ENCODE measurements at regions not wholly inside any gene's neighbourhood (a gene's known extent, or its start where the extent isn't known, plus 50 kb on each side); places are given as distances from the start of the nearest gene placed in this dataset.

DNA sequence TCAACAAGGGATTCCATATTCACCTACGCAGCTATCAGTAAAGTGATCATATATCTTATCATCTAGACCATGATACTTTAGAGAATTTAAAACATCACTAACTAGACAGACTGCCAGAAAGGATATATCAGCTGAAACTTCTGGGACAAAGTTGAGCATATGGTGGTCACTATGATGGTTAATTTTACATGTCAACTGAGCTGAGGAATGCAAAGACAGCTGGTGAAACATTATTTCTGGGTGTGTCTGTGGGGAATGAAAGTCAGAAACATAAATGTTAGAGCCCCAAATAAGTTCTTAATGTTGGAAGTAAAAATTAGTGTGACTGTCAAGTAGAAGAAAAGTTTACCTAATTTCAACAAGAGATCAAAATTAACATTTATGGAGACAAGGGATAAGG, 440.0 kb upstream of the IRAK1BP1 start:
- no peak for DNase-seq
- TF ChIP-seq, protein P1, sequence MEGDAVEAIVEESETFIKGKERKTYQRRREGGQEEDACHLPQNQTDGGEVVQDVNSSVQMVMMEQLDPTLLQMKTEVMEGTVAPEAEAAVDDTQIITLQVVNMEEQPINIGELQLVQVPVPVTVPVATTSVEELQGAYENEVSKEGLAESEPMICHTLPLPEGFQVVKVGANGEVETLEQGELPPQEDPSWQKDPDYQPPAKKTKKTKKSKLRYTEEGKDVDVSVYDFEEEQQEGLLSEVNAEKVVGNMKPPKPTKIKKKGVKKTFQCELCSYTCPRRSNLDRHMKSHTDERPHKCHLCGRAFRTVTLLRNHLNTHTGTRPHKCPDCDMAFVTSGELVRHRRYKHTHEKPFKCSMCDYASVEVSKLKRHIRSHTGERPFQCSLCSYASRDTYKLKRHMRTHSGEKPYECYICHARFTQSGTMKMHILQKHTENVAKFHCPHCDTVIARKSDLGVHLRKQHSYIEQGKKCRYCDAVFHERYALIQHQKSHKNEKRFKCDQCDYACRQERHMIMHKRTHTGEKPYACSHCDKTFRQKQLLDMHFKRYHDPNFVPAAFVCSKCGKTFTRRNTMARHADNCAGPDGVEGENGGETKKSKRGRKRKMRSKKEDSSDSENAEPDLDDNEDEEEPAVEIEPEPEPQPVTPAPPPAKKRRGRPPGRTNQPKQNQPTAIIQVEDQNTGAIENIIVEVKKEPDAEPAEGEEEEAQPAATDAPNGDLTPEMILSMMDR (IDR thresholded peaks at IDR 0.05), result no peak
- no peak for TF ChIP-seq POLR2A (IDR thresholded peaks at IDR 0.05)
- peaks cover 0 to 6% of the 10 kb centered on the region in 2 donors for H3K4me1 ChIP-seq (replicated peaks in 1 of 2)
- H3K4me3 ChIP-seq, result no peak overlapping the region
- intact Hi-C loops (cut with DNase I), result no loop called here
- H3K27me3 ChIP-seq, result no peaks in the 10 kb centered on the region
- H3K27ac ChIP-seq, result no peak overlapping the region
- H3K9me3 ChIP-seq (replicated peaks in 1 of 3), result no peaks in the 10 kb centered on the region
- 89 to 96% (median 94%) methylated on average over 1 of the region's 1 CpG for WGBS, 4 donors
- H3K36me3 ChIP-seq (replicated peaks in 1 of 2), result no peaks in the 10 kb centered on the region

DNA sequence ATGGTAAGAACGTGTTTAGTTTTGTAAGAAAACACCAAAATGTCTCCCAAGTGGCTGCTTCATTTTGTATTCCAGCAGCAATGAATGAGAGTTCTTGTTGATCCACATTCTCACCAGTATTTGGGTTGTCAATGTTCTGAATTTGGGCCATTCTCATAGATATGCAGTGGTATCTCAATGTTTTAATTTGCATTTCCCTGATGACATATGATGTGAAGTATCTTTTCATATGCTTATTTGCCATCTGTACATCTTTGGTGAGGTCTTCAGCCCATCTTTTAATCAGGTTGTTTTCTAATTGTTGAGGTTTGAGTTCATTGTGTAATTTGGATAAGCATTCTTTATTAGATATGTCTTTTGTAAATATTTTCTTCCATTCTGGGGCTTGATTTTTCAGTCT, 436.8 kb upstream of the IRAK1BP1 start:
- no peaks in the 10 kb centered on the region for H3K36me3 ChIP-seq (replicated peaks in 1 of 2)
- no peak for DNase-seq
- 73 to 81% (median 77%) methylated on average over 1 of the region's 1 CpG for WGBS, 4 donors

DNA sequence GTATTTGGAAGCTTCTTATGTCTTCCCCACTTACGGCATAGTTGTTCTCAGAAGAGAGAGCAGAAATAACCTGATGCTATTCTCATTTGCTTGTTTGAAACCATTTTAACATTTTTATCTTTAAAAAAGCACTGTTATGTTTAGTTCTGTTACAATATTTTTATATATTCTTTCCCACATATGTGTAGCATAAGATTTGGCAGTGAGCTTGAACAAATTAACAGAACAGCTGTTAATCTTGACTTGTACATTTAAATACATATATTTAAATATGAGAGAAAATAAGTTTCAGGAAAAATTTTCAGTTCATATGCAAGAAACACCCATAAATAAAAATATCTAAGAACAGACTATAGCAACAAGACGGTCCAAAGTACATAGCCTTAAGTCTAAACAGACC, 431.7 kb upstream of the IRAK1BP1 start:
- intact Hi-C loops (cut with DNase I), result no loop called here
- DNase-seq, result no peak
- no peaks in the 10 kb centered on the region for H3K9me3 ChIP-seq (replicated peaks in 1 of 3)
- peaks cover 0 to 6% of the 10 kb centered on the region in 2 donors for H3K4me1 ChIP-seq (replicated peaks in 1 of 2)
- no peak for TF ChIP-seq POLR2A (IDR thresholded peaks at IDR 0.05)
- TF ChIP-seq, protein P1 (IDR thresholded peaks at IDR 0.05), result no peak
- H3K4me3 ChIP-seq, result no peak overlapping the region
- H3K27me3 ChIP-seq, result no peaks in the 10 kb centered on the region
- 86 to 92% (median 90%) methylated on average over 2 of the region's 2 CpGs for WGBS, 4 donors
- no peak overlapping the region for H3K27ac ChIP-seq
- no peaks in the 10 kb centered on the region for H3K36me3 ChIP-seq (replicated peaks in 1 of 2)

More for the DNA sequence above, 436.8 kb upstream of the IRAK1BP1 start:
- intact Hi-C loops (cut with DNase I), result no loop called here
- Histone ChIP-seq H3K4me1 (replicated peaks in 1 of 2) (peaks cover 0 to 6% of the 10 kb centered on the region in 2 donors), H3K27me3 (no peaks in the 10 kb centered on the region), H3K4me3 (no peak overlapping the region), H3K9me3 (replicated peaks in 1 of 3) (no peaks in the 10 kb centered on the region), H3K27ac (no peak overlapping the region)
- TF ChIP-seq POLR2A (IDR thresholded peaks at IDR 0.05), result no peak
- TF ChIP-seq, protein P1 (IDR thresholded peaks at IDR 0.05), result no peak

DNA sequence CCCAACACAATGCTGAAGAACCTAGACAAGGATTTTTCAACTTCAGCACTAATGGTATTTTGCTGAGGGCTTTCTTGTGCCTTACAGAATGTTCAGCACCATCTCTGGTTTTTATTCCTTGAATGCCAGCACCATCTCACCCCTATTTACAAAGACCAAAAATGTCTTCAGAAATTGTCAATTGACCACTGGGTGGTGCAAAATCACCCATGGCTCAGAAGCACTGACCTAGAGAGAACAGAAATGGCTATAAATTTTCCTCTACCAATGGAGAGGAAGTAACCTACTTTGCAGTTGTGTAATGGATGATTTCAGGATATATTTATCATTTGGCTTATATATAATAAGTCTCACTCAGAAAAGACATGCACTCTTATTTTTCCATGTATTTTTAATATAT, 431.0 kb upstream of the IRAK1BP1 start:
- H3K9me3 ChIP-seq (replicated peaks in 1 of 3), result no peaks in the 10 kb centered on the region
- no peak overlapping the region for H3K4me3 ChIP-seq
- H3K27ac ChIP-seq, result no peak overlapping the region
- H3K4me1 ChIP-seq (replicated peaks in 1 of 2), result peaks cover 0 to 2% of the 10 kb centered on the region in 2 donors
- TF ChIP-seq, protein P1 (IDR thresholded peaks at IDR 0.05), result peak in 1 of 6 experiments; percentile 31
- no peak for TF ChIP-seq POLR2A (IDR thresholded peaks at IDR 0.05)
- H3K27me3 ChIP-seq, result no peaks in the 10 kb centered on the region
- no peaks in the 10 kb centered on the region for H3K36me3 ChIP-seq (replicated peaks in 1 of 2)
- DNase-seq, result no peak
- intact Hi-C loops (cut with DNase I), result no loop called here

All from adrenal gland (tissue), 9 donors.